Heart left ventricle (tissue), 16 donors: ENCODE measurements at regions not wholly inside any gene's neighbourhood (a gene's known extent, or its start where the extent isn't known, plus 50 kb on each side); places are given as distances from the start of the nearest gene placed in this dataset.

Experiments
- ATAC-seq, 4 donors: fragments of 200-7000 bp; cut with Tn5 transposase; one replicate each; pipeline ENCODE4 v1.9.1; 2020 to 2022; ENCODE audit warnings: moderate library complexity in 4 of 4, mild to moderate bottlenecking in 3 of 4, moderate number of reproducible peaks in 1 of 4
- DNase-seq, 5 donors: peaks; one replicate each; pipeline ENCODE4 v3.0.0-alpha.2; 2020
- H3K27ac ChIP-seq, 12 donors: fragments of 200-600 bp; sonication (generic) in 4 of 12; one replicate each; pipeline versions ENCODE4 v1.5.0 to v1.8.0; 2016 to 2022; ENCODE audit warnings: mild to moderate bottlenecking in 2 of 12
- H3K27me3 ChIP-seq, 9 donors: fragments of 200-600 bp; sonication (generic) in 2 of 9; one replicate each; pipeline versions ENCODE4 v1.5.1 to v1.8.0; 2016 to 2022; ENCODE audit warnings: mild to moderate bottlenecking in 3 of 9
- H3K36me3 ChIP-seq, 9 donors: fragments of 200-600 bp; sonication (generic) in 2 of 9; one replicate each; pipeline versions ENCODE4 v1.5.0 to v1.8.0; 2018 to 2022; ENCODE audit warnings: mild to moderate bottlenecking in 2 of 9
- H3K4me1 ChIP-seq, 12 donors: fragments of 200-600 bp; sonication (generic) in 4 of 12; one replicate each; pipeline versions ENCODE4 v1.5.0 to v1.8.0; 2016 to 2022; ENCODE audit warnings: mild to moderate bottlenecking in 3 of 12
- H3K4me3 ChIP-seq, 12 donors: fragments of 200-600 bp; sonication (generic) in 4 of 12; one replicate each; pipeline versions ENCODE4 v1.5.0 to v1.8.0; 2017 to 2022; ENCODE audit warnings: mild to moderate bottlenecking in 9 of 12, moderate library complexity in 4 of 12
- H3K9me3 ChIP-seq, 12 donors: fragments of 200-600 bp; sonication (generic) in 4 of 12; one replicate each; pipeline versions ENCODE4 v1.5.0 to v1.8.0; 2016 to 2022; ENCODE audit warnings: mild to moderate bottlenecking in 1 of 12
- POLR2A ChIP-seq, 2 donors: fragments of 450-650 bp; IDR thresholded peaks; one replicate each; pipeline ENCODE4 v1.6.1; 2017; ENCODE audit warnings: antibody characterized with exemption in 2 of 2, mild to moderate bottlenecking in 2 of 2, moderate library complexity in 2 of 2
- WGBS, 4 donors: extraction: QIAGEN DNeasy Blood & Tissue Kit in 2 of 4; methylation state at CpG; one replicate each; pipeline versions ENCODE4 v1.1.5 to v1.1.7; 2013 to 2018; 5-methylcytosine and 5-hydroxymethylcytosine counted together
- intact Hi-C, 10 donors: fragments of 100-400 bp; cut with DNase I; formaldehyde crosslinking; loops; one replicate each; pipeline versions ENCODE4 v1.11.1 to v1.14.2; 2022
- TF ChIP-seq, protein P1 (sequence below), 12 donors: fragments of 200-600 bp; sonication (generic) in 4 of 12; IDR thresholded peaks; one replicate each; pipeline versions ENCODE4 v1.5.0 to v1.8.0; 2018 to 2022; ENCODE audit warnings: antibody characterized with exemption in 12 of 12, mild to moderate bottlenecking in 5 of 12
- donor health status: ischemic (EF 13 %, LVEDD 7.1; RV severe dilation, severe dysfunction).
- donor health status: healthy with polysubstance abuse.
- donor health status: DM: no; HTN: yes; CAD: no.
- donor health status: DM: no; HTN: no; CAD: no.
- donor health status: ischemic (EF 25% LVEDD 6.9; RV normal size, moderate dysfunction).
- donor health status: ischemic (EF 25% LVEDD 5.7; RV mildly dilated, moderate dysfunction).
- donor health status: healthy.
- donor health status: DM: yes; HTN: yes; CAD: no.
- donor health status: ischemic (EF 35%, LVEDD 5.7; RV mildly dilated, moderate dysfunction).
- donor health status: nonischemic (EF 11% LVEDD 7.7; RV severe dilation, severe dysfunction).
- donor health status: DM: yes; HTN: yes; CAD: no.
- donor health status: PGD.
- donor health status: ischemic (EF 29% LVEDD 5.4; RV normal size, mild dysfunction).
- donor health status: nonischemic (EF 23%, LVEDD 6.1; RV moderate dilation, normal function).

DNA sequence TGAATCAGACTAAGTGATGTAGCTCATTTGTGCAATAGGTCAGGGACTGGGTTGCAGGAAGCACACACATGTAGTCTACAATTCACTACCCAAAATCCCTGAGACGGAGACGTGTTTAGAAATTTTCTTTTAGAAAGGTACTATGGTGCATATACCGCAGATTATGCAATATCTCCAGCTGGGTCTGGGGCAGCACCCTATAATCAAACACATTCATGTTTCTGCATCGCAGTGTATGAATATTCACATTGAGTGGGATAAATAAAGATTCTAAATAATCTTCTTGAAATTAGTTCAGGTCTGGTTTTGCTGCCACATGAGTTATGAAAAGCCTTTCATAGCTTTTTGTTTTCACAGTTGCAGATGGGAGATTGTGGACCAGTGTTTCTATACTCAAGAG, 395.7 kb upstream of the FANCL start:
- ATAC-seq: no peak
- TF ChIP-seq, protein P1, sequence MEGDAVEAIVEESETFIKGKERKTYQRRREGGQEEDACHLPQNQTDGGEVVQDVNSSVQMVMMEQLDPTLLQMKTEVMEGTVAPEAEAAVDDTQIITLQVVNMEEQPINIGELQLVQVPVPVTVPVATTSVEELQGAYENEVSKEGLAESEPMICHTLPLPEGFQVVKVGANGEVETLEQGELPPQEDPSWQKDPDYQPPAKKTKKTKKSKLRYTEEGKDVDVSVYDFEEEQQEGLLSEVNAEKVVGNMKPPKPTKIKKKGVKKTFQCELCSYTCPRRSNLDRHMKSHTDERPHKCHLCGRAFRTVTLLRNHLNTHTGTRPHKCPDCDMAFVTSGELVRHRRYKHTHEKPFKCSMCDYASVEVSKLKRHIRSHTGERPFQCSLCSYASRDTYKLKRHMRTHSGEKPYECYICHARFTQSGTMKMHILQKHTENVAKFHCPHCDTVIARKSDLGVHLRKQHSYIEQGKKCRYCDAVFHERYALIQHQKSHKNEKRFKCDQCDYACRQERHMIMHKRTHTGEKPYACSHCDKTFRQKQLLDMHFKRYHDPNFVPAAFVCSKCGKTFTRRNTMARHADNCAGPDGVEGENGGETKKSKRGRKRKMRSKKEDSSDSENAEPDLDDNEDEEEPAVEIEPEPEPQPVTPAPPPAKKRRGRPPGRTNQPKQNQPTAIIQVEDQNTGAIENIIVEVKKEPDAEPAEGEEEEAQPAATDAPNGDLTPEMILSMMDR (IDR thresholded peaks at IDR 0.05): no peak
- TF ChIP-seq POLR2A (IDR thresholded peaks at IDR 0.05): no peak
- H3K9me3 ChIP-seq: no peaks in the 10 kb centered on the region
- no peaks in the 10 kb centered on the region for H3K4me1 ChIP-seq
- H3K27me3 ChIP-seq: peaks cover 0 to 9% (median 0%) of the 10 kb centered on the region in 9 donors
- DNase-seq: no peak
- 88 to 93% (median 92%) methylated on average over 4 of the region's 4 CpGs for WGBS, 4 donors
- H3K36me3 ChIP-seq: no peaks in the 10 kb centered on the region
- no peak overlapping the region for H3K27ac ChIP-seq
- intact Hi-C loops: no loop called here
- H3K4me3 ChIP-seq: no peak overlapping the region

DNA sequence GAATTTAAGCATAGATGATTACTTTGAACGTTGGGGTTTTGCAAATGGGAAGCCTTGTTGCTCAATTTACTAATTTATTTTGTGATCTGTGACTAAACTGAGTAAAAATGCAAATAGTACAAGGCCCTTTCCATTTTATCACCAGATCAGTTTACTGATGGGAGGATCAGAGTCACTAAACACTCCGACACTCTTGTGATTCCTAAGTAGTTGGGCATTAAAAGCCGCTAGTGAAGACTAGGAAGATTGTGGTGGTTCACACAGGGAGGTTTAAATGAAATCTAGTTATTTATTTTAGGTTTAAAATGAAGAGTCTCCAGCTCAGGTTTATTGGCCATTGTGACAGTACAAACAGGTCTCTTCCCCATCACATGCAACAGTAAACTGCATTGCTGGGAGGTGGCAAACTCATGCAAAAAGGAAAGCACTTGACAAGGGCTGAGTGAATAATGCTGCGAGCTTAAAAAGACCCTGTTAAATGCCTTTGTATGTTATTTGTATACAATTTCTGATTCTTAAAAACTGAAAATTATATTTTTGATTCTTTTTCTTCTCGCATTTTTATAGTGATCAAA, 394.8 kb upstream of the FANCL start:
- no peaks in the 10 kb centered on the region for H3K36me3 ChIP-seq
- peaks cover 0 to 6% (median 0%) of the 10 kb centered on the region in 9 donors for H3K27me3 ChIP-seq
- no peak overlapping the region for H3K4me3 ChIP-seq
- 74 to 81% (median 80%) methylated on average over 5 of the region's 5 CpGs for WGBS, 4 donors
- intact Hi-C loops: no loop called here
- no peak overlapping the region for H3K27ac ChIP-seq
- H3K9me3 ChIP-seq: no peaks in the 10 kb centered on the region
- TF ChIP-seq, protein P1 (IDR thresholded peaks at IDR 0.05): no peak
- TF ChIP-seq POLR2A (IDR thresholded peaks at IDR 0.05): no peak
- H3K4me1 ChIP-seq: no peaks in the 10 kb centered on the region
- no peak for ATAC-seq
- no peak for DNase-seq

DNA sequence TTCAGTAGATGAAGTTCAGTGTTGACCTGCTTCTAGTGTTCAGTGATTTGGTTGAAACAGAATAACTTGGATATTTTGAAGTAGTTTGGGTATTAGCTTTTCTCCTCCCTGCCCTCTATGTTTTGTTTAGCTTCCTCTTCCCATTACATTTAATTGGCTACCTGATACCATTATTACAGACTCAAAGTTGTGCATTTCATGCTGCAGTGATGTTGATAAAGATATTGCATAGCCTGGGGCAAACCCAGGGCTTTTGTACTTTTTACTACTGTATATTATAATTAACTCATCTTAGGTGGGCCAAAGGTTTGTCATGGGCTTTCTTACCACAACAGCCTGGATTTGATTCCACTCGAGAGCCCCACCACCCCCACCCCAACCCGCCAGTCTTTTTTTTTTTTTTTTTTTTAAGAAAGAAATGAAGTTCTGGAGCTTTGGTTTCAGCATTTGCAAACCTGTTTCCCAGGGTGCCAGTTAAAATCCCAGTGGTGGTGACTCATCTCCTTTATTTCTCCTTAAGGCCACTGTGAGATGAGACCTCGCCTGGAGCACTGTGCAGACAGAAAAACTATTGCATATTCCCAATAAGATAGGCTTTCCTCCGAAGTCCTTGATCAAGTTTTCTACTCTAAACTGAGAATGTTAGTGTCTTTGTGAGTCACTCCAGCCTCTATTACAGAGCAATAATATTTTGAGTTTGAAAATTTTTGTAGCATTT, 393.7 kb upstream of the FANCL start:
- DNase-seq (no peak), ATAC-seq (no peak)
- no peak overlapping the region for H3K4me3 ChIP-seq
- no peaks in the 10 kb centered on the region for H3K9me3 ChIP-seq
- peaks cover 0 to 3% (median 0%) of the 10 kb centered on the region in 9 donors for H3K27me3 ChIP-seq
- intact Hi-C loops: no loop called here
- no peaks in the 10 kb centered on the region for H3K36me3 ChIP-seq
- 59 to 74% (median 62%) methylated on average over 4 of the region's 4 CpGs for WGBS, 4 donors
- no peaks in the 10 kb centered on the region for H3K4me1 ChIP-seq
- TF ChIP-seq POLR2A (IDR thresholded peaks at IDR 0.05): no peak
- TF ChIP-seq, protein P1 (IDR thresholded peaks at IDR 0.05): no peak
- H3K27ac ChIP-seq: no peak overlapping the region

DNA sequence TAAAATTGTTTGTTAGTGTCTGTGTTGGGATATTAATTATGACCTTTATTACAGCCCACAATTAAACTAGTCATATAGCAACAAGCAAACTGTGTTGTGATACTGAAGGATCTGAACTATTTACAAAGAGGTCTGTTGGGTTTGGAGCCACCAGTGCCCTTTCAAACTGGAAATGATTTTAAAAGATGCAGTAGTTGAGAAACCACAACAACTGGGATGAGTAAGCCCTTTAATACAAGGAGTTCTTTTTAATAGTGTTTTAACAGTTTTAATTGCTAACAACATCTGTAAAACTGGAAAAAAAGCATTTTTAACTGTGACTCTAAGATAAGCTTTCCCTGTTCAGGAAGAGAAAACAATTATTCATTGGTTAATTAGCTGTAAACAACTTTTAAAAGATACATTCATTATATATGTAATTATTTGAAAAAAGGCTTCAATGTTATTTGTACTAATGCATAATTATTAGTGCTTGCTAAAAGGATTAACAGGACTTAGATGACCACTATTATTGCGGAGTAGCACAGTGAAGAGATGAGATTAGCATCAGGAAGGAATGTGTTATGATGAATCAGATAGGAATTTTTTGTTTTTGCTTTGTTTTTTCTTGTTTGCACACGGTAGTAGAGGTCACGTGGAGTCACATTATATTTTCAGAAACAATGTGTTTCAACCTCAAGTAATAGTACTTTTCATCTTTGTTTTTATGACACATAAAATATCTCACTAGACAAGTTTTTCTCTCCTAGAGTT, 392.7 kb upstream of the FANCL start:
- H3K9me3 ChIP-seq: no peaks in the 10 kb centered on the region
- no peak overlapping the region for H3K27ac ChIP-seq
- DNase-seq: no peak
- intact Hi-C loops: no loop called here
- no peaks in the 10 kb centered on the region for H3K4me1 ChIP-seq
- no peak for TF ChIP-seq POLR2A (IDR thresholded peaks at IDR 0.05)
- TF ChIP-seq, protein P1 (IDR thresholded peaks at IDR 0.05): no peak
- ATAC-seq: no peak
- no peak overlapping the region for H3K4me3 ChIP-seq
- 43 to 59% (median 48%) methylated on average over 3 of the region's 3 CpGs for WGBS, 4 donors
- H3K27me3 ChIP-seq: peaks cover 0 to 3% (median 0%) of the 10 kb centered on the region in 9 donors
- H3K36me3 ChIP-seq: no peaks in the 10 kb centered on the region
